HCT116 (cell line): ENCODE measurements at regions not wholly inside any gene's neighbourhood (a gene's known extent, or its start where the extent isn't known, plus 50 kb on each side); places are given as distances from the start of the nearest gene placed in this dataset.

Experiments used
- ATAC-seq: fragments of 200-7000 bp; cut with Tn5 transposase; 2 replicates; pipeline ENCODE4 v1.9.1; 2020; ENCODE audit warnings: mild to moderate bottlenecking, moderate library complexity
- BruUV-seq: library from RNA; stranded (reverse); fragments of 400-500 nt; replicated peaks from 2 replicates; lab custom pipeline; 2021; lab: Mats Ljungman, UMichigan
- CTCF ChIA-PET: fragments of 300-600 bp; sonication (Branson Sonifier 250); formaldehyde crosslinking; loops from one replicate; lab custom pipeline; 2021; ENCODE audit warnings: antibody characterized with exemption; lab: Charles Lee
- POLR2A ChIA-PET: fragments of 300-600, 350-600 bp; sonication (Branson Sonifier 250); formaldehyde crosslinking; loops from one replicate; lab custom pipeline; 2021; ENCODE audit warnings: antibody characterized with exemption; lab: Charles Lee
- RAD21 ChIA-PET, 2 experiments: fragments of 300-600 bp; sonication (Branson Sonifier 250); formaldehyde crosslinking; loops; one replicate each; lab custom pipeline; 2023; ENCODE audit warnings: low total read pairs in 2 of 2; ENCODE audit not compliant: uncharacterized antibody in 2 of 2, unreplicated experiment in 2 of 2, low non-redundant PET in 1 of 2; lab: Charles Lee
- DNase-seq: peaks from one replicate; pipeline ENCODE4 v3.0.0-alpha.2; 2010; ENCODE audit warnings: low read depth, low spot score
- H2AFZ ChIP-seq: fragments of 200-600 bp; shearing (Covaris generic), sonication (generic); 2 replicates; pipeline ENCODE4 v1.6.1; 2017; ENCODE audit warnings: low read depth, mixed run types, mixed read lengths, antibody characterized with exemption, low read length; ENCODE audit not compliant: poor library complexity, severe bottlenecking
- H3K27ac ChIP-seq: 2 replicates; pipeline ENCODE4 v1.5.1; 2012; ENCODE audit warnings: low read depth, low read length
- H3K27me3 ChIP-seq: fragments of 200-600 bp; sonication (generic); 2 replicates; pipeline ENCODE4 v1.6.1; 2016; ENCODE audit warnings: mixed run types, low read length, mixed read lengths; ENCODE audit not compliant: insufficient read depth
- H3K36me3 ChIP-seq, 2 experiments: fragments of 200-500 bp in 1 of 2; fragments of 200-600 bp in 1 of 2; sonication (Bioruptor generic) in 1 of 2; sonication (generic) in 1 of 2; 2 replicates each; pipeline versions ENCODE4 v1.5.1 to v1.6.1; 2014 to 2016; ENCODE audit warnings: low read length in 2 of 2, inconsistent platforms in 1 of 2, mixed read lengths in 1 of 2, mixed run types in 1 of 2; ENCODE audit not compliant: insufficient read depth in 2 of 2, control insufficient read depth in 1 of 2
- H3K4me1 ChIP-seq, 2 experiments: fragments of 200-600 bp in 1 of 2; sonication (generic) in 1 of 2; 2 replicates each; pipeline versions ENCODE4 v1.5.1 to v1.6.1; 2012 to 2017; ENCODE audit warnings: low read length in 2 of 2, inconsistent platforms in 1 of 2, mild to moderate bottlenecking in 1 of 2, mixed read lengths in 1 of 2, mixed run types in 1 of 2, moderate library complexity in 1 of 2; ENCODE audit not compliant: insufficient read depth in 2 of 2, control insufficient read depth in 1 of 2
- H3K4me2 ChIP-seq: fragments of 200-600 bp; sonication (generic); 2 replicates; pipeline ENCODE4 v1.6.1; 2017; ENCODE audit warnings: mixed run types, low read length, mixed read lengths
- H3K4me3 ChIP-seq, 2 experiments: fragments of 200-600 bp in 1 of 2; sonication (generic) in 1 of 2; replicated peaks in 1 of 2; 2 replicates each; pipeline ENCODE4 v1.5.1; 2011 to 2016; ENCODE audit warnings: low read length in 2 of 2, control low read depth in 1 of 2, low read depth in 1 of 2, mild to moderate bottlenecking in 1 of 2, mixed read lengths in 1 of 2, mixed run types in 1 of 2
- H3K79me2 ChIP-seq: fragments of 200-600 bp; sonication (generic); 2 replicates; pipeline ENCODE4 v1.6.1; 2017; ENCODE audit warnings: mild to moderate bottlenecking, mixed run types, low read length, moderate library complexity, mixed read lengths; ENCODE audit not compliant: insufficient read depth
- H3K9ac ChIP-seq: fragments of 200-600 bp; sonication (generic); 2 replicates; pipeline ENCODE4 v1.6.1; 2016; ENCODE audit warnings: low read length, mixed read lengths
- H3K9me2 ChIP-seq: fragments of 200-600 bp; sonication (generic), shearing (Covaris generic); 2 replicates; pipeline ENCODE4 v1.6.1; 2017; ENCODE audit warnings: mixed run types, mild to moderate bottlenecking, moderate library complexity; ENCODE audit not compliant: insufficient read depth
- H3K9me3 ChIP-seq, 2 experiments: fragments of 200-500 bp in 1 of 2; fragments of 200-600 bp in 1 of 2; sonication (Bioruptor generic) in 1 of 2; sonication (generic) in 1 of 2; 2 replicates each; pipeline ENCODE4 v1.6.1; 2014 to 2017; ENCODE audit warnings: low read length in 2 of 2, mixed read lengths in 2 of 2, inconsistent platforms in 1 of 2, low read depth in 1 of 2, mild to moderate bottlenecking in 1 of 2, mixed run types in 1 of 2, moderate library complexity in 1 of 2; ENCODE audit not compliant: control insufficient read depth in 1 of 2, insufficient read depth in 1 of 2
- H4K20me1 ChIP-seq: fragments of 200-600 bp; sonication (generic), shearing (Covaris generic); 2 replicates; pipeline ENCODE4 v1.6.1; 2017; ENCODE audit warnings: mixed run types, mild to moderate bottlenecking, moderate library complexity; ENCODE audit not compliant: insufficient read depth
- ATF3 ChIP-seq: IDR thresholded peaks from 2 replicates; pipeline ENCODE4 v1.6.1; 2012
- CEBPB ChIP-seq: IDR thresholded peaks from 2 replicates; pipeline ENCODE4 v1.6.1; 2012; ENCODE audit warnings: low read depth
- CTCF ChIP-seq, 3 experiments: fragments of 200-600 bp in 1 of 3; sonication (generic) in 1 of 3; IDR thresholded peaks in 2 of 3; conservative IDR thresholded peaks in 1 of 3; 2 replicates each; pipeline ENCODE4 v1.5.1; 2012 to 2017; ENCODE audit warnings: low read depth in 2 of 3, low read length in 2 of 3, antibody characterized with exemption in 1 of 3, borderline replicate concordance in 1 of 3, control low read depth in 1 of 3, mild to moderate bottlenecking in 1 of 3, mixed read lengths in 1 of 3, mixed run types in 1 of 3, moderate library complexity in 1 of 3; ENCODE audit not compliant: insufficient read depth in 1 of 3
- EZH2phosphoT487 ChIP-seq: fragments of 200-600 bp; IDR thresholded peaks from 2 replicates; pipeline ENCODE4 v1.6.1; 2018; ENCODE audit warnings: antibody characterized with exemption, borderline replicate concordance
- FOSL1 ChIP-seq: IDR thresholded peaks from 2 replicates; pipeline ENCODE4 v1.6.1; 2012; ENCODE audit warnings: low read depth
- MAX ChIP-seq: IDR thresholded peaks from 2 replicates; pipeline ENCODE4 v1.6.1; 2012
- POLR2A ChIP-seq: IDR thresholded peaks from 2 replicates; pipeline ENCODE4 v1.7.0; 2011; ENCODE audit warnings: borderline replicate concordance; ENCODE audit not compliant: insufficient read depth, insufficient read length; ENCODE audit errors: extremely low read depth
- REST ChIP-seq: IDR thresholded peaks from 2 replicates; pipeline ENCODE4 v1.6.1; 2012; ENCODE audit warnings: low read depth
- SP1 ChIP-seq: IDR thresholded peaks from 2 replicates; pipeline ENCODE4 v1.6.1; 2012; ENCODE audit warnings: low read depth
- SRF ChIP-seq: IDR thresholded peaks from 2 replicates; pipeline ENCODE4 v1.6.1; 2012; ENCODE audit warnings: low read depth
- YY1 ChIP-seq: IDR thresholded peaks from 2 replicates; pipeline ENCODE4 v1.6.1; 2011; ENCODE audit warnings: low read length, low read depth, moderate library complexity, mild to moderate bottlenecking; ENCODE audit not compliant: insufficient replicate concordance; ENCODE audit errors: extremely low read depth
- ZBTB33 ChIP-seq: IDR thresholded peaks from 2 replicates; pipeline ENCODE4 v1.6.1; 2011; ENCODE audit warnings: mild to moderate bottlenecking, low read length, moderate library complexity; ENCODE audit not compliant: insufficient replicate concordance; ENCODE audit errors: extremely low read depth
- intact Hi-C: fragments of 100-400 bp; cut with micrococcal nuclease; formaldehyde crosslinking; loops from 2 replicates; pipeline ENCODE4 v1.10.0; 2022

- ChIA-PET CTCF (no interaction called here), POLR2A (no interaction called here), RAD21 (no interaction called here)
- H3K4me2 ChIP-seq = no peak overlapping the region
- H3K36me3 ChIP-seq = no peaks in the 10 kb centered on the region
- TF ChIP-seq ATF3 (no peak), CTCF (IDR thresholded peaks at IDR 0.05 in 2 of 3, conservative IDR thresholded peaks at IDR 0.05 in 1 of 3; ENCODE audit: borderline replicate concordance in 1 of 3, insufficient read depth in 1 of 3, low read depth in 2 of 3, low read length in 2 of 3) (no peak), MAX (no peak), CEBPB (no peak), POLR2A (no peak), FOSL1 (no peak), EZH2phosphoT487 (no peak), SRF (no peak), SP1 (no peak)
- no peak overlapping the region for H3K4me3 ChIP-seq
- DNase-seq (no peak), ATAC-seq (no peak)
- H2AFZ ChIP-seq = no peak overlapping the region
- H3K79me2 ChIP-seq = no peaks in the 10 kb centered on the region
- H3K9ac ChIP-seq = no peak overlapping the region
- peaks cover 0 to 9% of the 10 kb centered on the region in 2 experiments; a peak in 2 of 4 replicates for H3K9me3 ChIP-seq
- H3K9me2 ChIP-seq = no peaks in the 10 kb centered on the region
- H3K27me3 ChIP-seq = no peaks in the 10 kb centered on the region
- no peak overlapping the region for H3K27ac ChIP-seq
- H3K4me1 ChIP-seq = no peaks in the 10 kb centered on the region
- intact Hi-C loops = no loop called here
- H4K20me1 ChIP-seq = no peaks in the 10 kb centered on the region
- no TSS peak for BruUV-seq
Observed at GRCh38 chr3:81068546-81068945, 692.9 kb downstream of the GBE1 start.

- no peak overlapping the region for H3K9ac ChIP-seq
- H4K20me1 ChIP-seq = no peaks in the 10 kb centered on the region
- H3K79me2 ChIP-seq = no peaks in the 10 kb centered on the region
- no peak overlapping the region for H3K4me3 ChIP-seq
- no peak overlapping the region for H3K27ac ChIP-seq
- no peak for ATAC-seq
- CTCF ChIA-PET = no interaction called here
- no TSS peak for BruUV-seq
- H3K4me1 ChIP-seq = no peaks in the 10 kb centered on the region
- H3K36me3 ChIP-seq = no peaks in the 10 kb centered on the region
- peaks cover 7 to 11% of the 10 kb centered on the region in 2 experiments; a peak in 2 of 4 replicates for H3K9me3 ChIP-seq
- intact Hi-C loops = no loop called here
- RAD21 ChIA-PET = no interaction called here
- no peaks in the 10 kb centered on the region for H3K9me2 ChIP-seq
- no peak overlapping the region for H2AFZ ChIP-seq
- no peaks in the 10 kb centered on the region for H3K27me3 ChIP-seq
- no peak for DNase-seq
- POLR2A ChIA-PET = no interaction called here
- H3K4me2 ChIP-seq = no peak overlapping the region
- no peak for TF ChIP-seq MAX
- no peak for TF ChIP-seq REST
- no peak for TF ChIP-seq YY1
- no peak for TF ChIP-seq ZBTB33
Observed at GRCh38 chr3:81063896-81064295, 697.5 kb downstream of the GBE1 start.
